ENCODE measurements at regions not wholly inside any gene's neighbourhood (a gene's known extent, or its start where the extent isn't known, plus 50 kb on each side); places are given as distances from the start of the nearest gene placed in this dataset.
"Not testable (repeated sequence)": the region's sequence is repeated elsewhere in the genome, so short reads cannot be mapped to it uniquely, and the experiment has no call there.

- no peak for DNase-seq
Measured at GRCh38 chr1:30550365-30551220, 172.8 kb downstream of the MATN1 start.

- not testable (repeated sequence) for DNase-seq
Measured at GRCh38 chr1:30549872-30550271, 173.5 kb downstream of the MATN1 start.

- no peak for DNase-seq
Measured at GRCh38 chr1:30548294-30548693, 175.1 kb downstream of the MATN1 start.

- DNase-seq, result not testable (repeated sequence)
Measured at GRCh38 chr1:30547326-30547725, 176.1 kb downstream of the MATN1 start.

GRCh38 chr1:30545365-30545764 lies 178.0 kb downstream of the MATN1 start:
- no peak for DNase-seq

GRCh38 chr1:30541721-30542485 lies 181.5 kb downstream of the MATN1 start:
- DNase-seq, result no peak

- DNase-seq, result no peak
Measured at GRCh38 chr1:30540611-30541192, 182.7 kb downstream of the MATN1 start.

- DNase-seq, result no peak
Measured at GRCh38 chr1:30539884-30540283, 183.5 kb downstream of the MATN1 start.

- no peak for DNase-seq
Measured at GRCh38 chr1:30538993-30539867, 184.2 kb downstream of the MATN1 start.

GRCh38 chr1:30538226-30538992 lies 185.0 kb downstream of the MATN1 start:
- no peak for DNase-seq

GRCh38 chr1:30537279-30537678 lies 186.1 kb downstream of the MATN1 start:
- no peak for DNase-seq

GRCh38 chr1:30536530-30536929 lies 186.9 kb downstream of the MATN1 start:
- no peak for DNase-seq

- no peak for DNase-seq
Measured at GRCh38 chr1:30535595-30536325, 187.6 kb downstream of the MATN1 start.

GRCh38 chr1:30534551-30534940 lies 188.8 kb downstream of the MATN1 start:
- DNase-seq, result no peak

- DNase-seq, result no peak
Measured at GRCh38 chr1:30533796-30534550, 189.4 kb downstream of the MATN1 start.

GRCh38 chr1:30533141-30533540 lies 190.2 kb downstream of the MATN1 start:
- DNase-seq, result no peak

- no peak for DNase-seq
Measured at GRCh38 chr1:30532621-30533020, 190.8 kb downstream of the MATN1 start.

GRCh38 chr1:30527511-30528140 lies 195.8 kb downstream of the MATN1 start:
- no peak for DNase-seq

GRCh38 chr1:30526652-30527345 lies 196.6 kb downstream of the MATN1 start:
- no peak for DNase-seq

All from NCI-H187 (cell line).